Endodermal cell (in vitro differentiated cells): ENCODE measurements at regions not wholly inside any gene's neighbourhood (a gene's known extent, or its start where the extent isn't known, plus 50 kb on each side); places are given as distances from the start of the nearest gene placed in this dataset.

Experiments used
- DNase-seq: peaks from one replicate; pipeline ENCODE4 v3.0.0-alpha.2; 2017
- H3K27ac ChIP-seq: 2 replicates; pipeline ENCODE4 v1.5.1; 2013; ENCODE audit warnings: mild to moderate bottlenecking, low read depth, low read length, moderate library complexity
- H3K27me3 ChIP-seq: 2 replicates; pipeline ENCODE4 v1.6.1; 2013; ENCODE audit warnings: mild to moderate bottlenecking, low read length, moderate library complexity; ENCODE audit not compliant: insufficient read depth, control insufficient read depth, poor library complexity, severe bottlenecking
- H3K36me3 ChIP-seq: 2 replicates; pipeline ENCODE4 v1.7.0; 2013; ENCODE audit warnings: mild to moderate bottlenecking, low read length, moderate library complexity; ENCODE audit not compliant: control insufficient read depth, insufficient read depth
- H3K4me1 ChIP-seq: one replicate; pipeline ENCODE4 v1.7.0; 2013; ENCODE audit warnings: low read length; ENCODE audit not compliant: control insufficient read depth, insufficient read depth
- H3K4me3 ChIP-seq: 2 replicates; pipeline ENCODE4 v1.5.1; 2013; ENCODE audit warnings: mild to moderate bottlenecking, low read length, moderate library complexity
- H3K9ac ChIP-seq: 2 replicates; pipeline ENCODE4 v1.6.1; 2013; ENCODE audit warnings: mild to moderate bottlenecking, low read length, moderate library complexity; ENCODE audit not compliant: poor library complexity, severe bottlenecking; ENCODE audit errors: extremely low read depth
- H3K9me3 ChIP-seq: 2 replicates; pipeline ENCODE4 v1.6.1; 2013; ENCODE audit warnings: mild to moderate bottlenecking, low read length, moderate library complexity; ENCODE audit not compliant: control insufficient read depth
- H3K27ac Mint-ChIP-seq: 2 replicates; pipeline ENCODE4 v1.8.0; 2020; ENCODE audit warnings: mixed read lengths
- H3K27me3 Mint-ChIP-seq: 2 replicates; pipeline ENCODE4 v1.8.0; 2021; ENCODE audit warnings: mild to moderate bottlenecking, mixed read lengths; ENCODE audit not compliant: insufficient read depth
- H3K36me3 Mint-ChIP-seq: 2 replicates; pipeline ENCODE4 v1.8.0; 2020; ENCODE audit warnings: low read depth, mixed read lengths
- H3K4me1 Mint-ChIP-seq: 2 replicates; pipeline ENCODE4 v1.8.0; 2020; ENCODE audit warnings: mixed read lengths
- H3K4me3 Mint-ChIP-seq: 2 replicates; pipeline ENCODE4 v1.8.0; 2020; ENCODE audit warnings: mild to moderate bottlenecking, moderate library complexity, mixed read lengths
- H3K9me3 Mint-ChIP-seq: 2 replicates; pipeline ENCODE4 v1.8.0; 2020; ENCODE audit warnings: mild to moderate bottlenecking, mixed read lengths
- CTCF ChIP-seq: fragments of 200-600 bp; sonication (generic); conservative IDR thresholded peaks from 2 replicates; pipeline ENCODE4 v1.5.0; 2021; ENCODE audit warnings: antibody characterized with exemption, mild to moderate bottlenecking
- WGBS, 2 experiments: methylation state at CpG; one replicate each; pipeline versions ENCODE4 v1.1.5 to v1.1.7; 2013; ENCODE audit warnings: missing lambda C conversion rate in 2 of 2, mixed read lengths in 1 of 2; ENCODE audit not compliant: insufficient coverage in 1 of 2, insufficient read length in 1 of 2; 5-methylcytosine and 5-hydroxymethylcytosine counted together

GRCh38 chr11:25650319-25650718 lies 681.6 kb upstream of the ANO3 start:
- Histone ChIP-seq H3K9ac (no peak overlapping the region), H3K4me1 (no peaks in the 10 kb centered on the region), H3K27ac (no peak overlapping the region), H3K27me3 (no peaks in the 10 kb centered on the region), H3K4me3 (peak overlapping the region; percentile 53), H3K9me3 (peaks cover 15% of the 10 kb centered on the region), H3K36me3 (no peaks in the 10 kb centered on the region)
- no peaks in the 10 kb centered on the region for H3K27me3 Mint-ChIP-seq
- H3K27ac Mint-ChIP-seq: no peak overlapping the region
- H3K9me3 Mint-ChIP-seq: peaks cover 19% of the 10 kb centered on the region
- TF ChIP-seq CTCF: no peak
- H3K4me1 Mint-ChIP-seq: no peaks in the 10 kb centered on the region
- WGBS, 2 experiments: 86 to 100% methylated on average over 1 of the region's 12 CpGs
- peaks cover 8% of the 10 kb centered on the region for H3K36me3 Mint-ChIP-seq
- H3K4me3 Mint-ChIP-seq: no peak overlapping the region
- no peak for DNase-seq

GRCh38 chr11:25655636-25656035 lies 676.3 kb upstream of the ANO3 start:
- TF ChIP-seq CTCF: no peak
- H3K36me3 Mint-ChIP-seq: no peaks in the 10 kb centered on the region

GRCh38 chr11:25658916-25659315 lies 673.0 kb upstream of the ANO3 start:
- no peaks in the 10 kb centered on the region for H3K4me1 ChIP-seq
- DNase-seq: no peak
- no peak overlapping the region for H3K4me3 ChIP-seq
- no peak overlapping the region for H3K27ac Mint-ChIP-seq
- peaks cover 5% of the 10 kb centered on the region for H3K9me3 Mint-ChIP-seq
- H3K27ac ChIP-seq: no peak overlapping the region
- H3K27me3 Mint-ChIP-seq: no peaks in the 10 kb centered on the region
- peaks cover 7% of the 10 kb centered on the region for H3K4me1 Mint-ChIP-seq
- H3K9ac ChIP-seq: no peak overlapping the region
- WGBS, 2 experiments: 60 to 88% methylated on average over 1 to 2 of the region's 2 CpGs
- peaks cover 2% of the 10 kb centered on the region for H3K36me3 Mint-ChIP-seq
- TF ChIP-seq CTCF: no peak
- no peaks in the 10 kb centered on the region for H3K27me3 ChIP-seq
- no peak overlapping the region for H3K4me3 Mint-ChIP-seq
- no peaks in the 10 kb centered on the region for H3K36me3 ChIP-seq
- H3K9me3 ChIP-seq: peaks cover 6% of the 10 kb centered on the region

More at GRCh38 chr11:25655636-25656035, 676.3 kb upstream of the ANO3 start:
- H3K27me3 ChIP-seq: no peaks in the 10 kb centered on the region
- peaks cover 4% of the 10 kb centered on the region for H3K9me3 ChIP-seq
- no peak for DNase-seq
- H3K4me1 Mint-ChIP-seq: peaks cover 7% of the 10 kb centered on the region
- H3K9me3 Mint-ChIP-seq: peaks cover 3% of the 10 kb centered on the region
- no peak overlapping the region for H3K27ac Mint-ChIP-seq
- H3K27ac ChIP-seq: no peak overlapping the region
- no peak overlapping the region for H3K9ac ChIP-seq
- H3K4me3 Mint-ChIP-seq: no peak overlapping the region
- H3K4me1 ChIP-seq: no peaks in the 10 kb centered on the region
- WGBS, 2 experiments: 95% methylated on average over 2 of the region's 2 CpGs; no CpG with 5 or more reads in 1 of the 2 experiments
- no peaks in the 10 kb centered on the region for H3K36me3 ChIP-seq
- no peak overlapping the region for H3K4me3 ChIP-seq
- H3K27me3 Mint-ChIP-seq: no peaks in the 10 kb centered on the region
